ENCODE measurements at regions not wholly inside any gene's neighbourhood (a gene's known extent, or its start where the extent isn't known, plus 50 kb on each side); places are given as distances from the start of the nearest gene placed in this dataset.
"Not testable (repeated sequence)": the region's sequence is repeated elsewhere in the genome, so short reads cannot be mapped to it uniquely, and the experiment has no call there.

GRCh38 chr18:25503567-25504081 is 151.7 kb upstream of the ZNF521 start:
- H3K9me3 Mint-ChIP-seq (ENCODE audit: low read depth): no peaks in the 10 kb centered on the region
- H3K4me3 Mint-ChIP-seq: no peak overlapping the region
- intact Hi-C loops (cut with DNase I, micrococcal nuclease): no loop called here
- H3K4me1 Mint-ChIP-seq: no peaks in the 10 kb centered on the region
- ATAC-seq: no peak
- no peak for DNase-seq
- ChIA-PET POLR2A (no interaction called here), CTCF (no interaction called here)
- no peaks in the 10 kb centered on the region for H3K36me3 Mint-ChIP-seq (ENCODE audit: low read depth)
- H3K27ac Mint-ChIP-seq: no peak overlapping the region
- H3K27me3 Mint-ChIP-seq: peaks cover 3% of the 10 kb centered on the region

DNA sequence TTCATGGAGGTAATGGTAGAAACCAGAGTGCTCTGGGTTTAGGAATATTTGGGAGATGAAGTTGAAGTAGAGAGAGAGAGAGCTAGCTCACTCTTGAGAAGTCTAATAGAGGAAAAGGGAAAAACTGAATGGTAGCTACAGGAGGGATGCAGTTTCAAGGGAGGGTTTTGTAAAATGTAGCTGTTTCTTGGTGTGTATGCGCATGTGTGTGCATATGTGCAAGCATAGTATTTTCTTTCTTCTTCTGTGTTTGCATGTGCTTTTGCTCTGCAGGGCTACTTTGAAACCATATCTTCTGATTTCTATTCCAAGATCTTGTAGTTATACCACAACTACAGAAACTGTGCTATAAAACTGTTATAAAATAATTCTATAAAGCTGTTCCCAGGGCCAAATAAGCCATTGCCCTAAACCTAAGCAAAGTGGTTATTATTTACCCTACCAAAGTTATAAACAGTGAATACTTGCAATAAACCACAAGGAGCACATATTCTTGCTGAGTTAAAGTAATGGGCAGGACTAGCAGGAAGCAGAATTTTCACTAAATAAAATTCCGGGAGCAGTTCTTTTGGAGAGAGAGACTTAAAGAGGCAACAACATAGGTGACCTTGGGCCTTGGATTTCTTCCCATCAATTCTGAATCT is 145.3 kb upstream of the ZNF521 start:
- ChIA-PET POLR2A (no interaction called here), CTCF (no interaction called here)
- no peaks in the 10 kb centered on the region for H3K4me1 Mint-ChIP-seq
- DNase-seq: no peak
- no peaks in the 10 kb centered on the region for H3K9me3 Mint-ChIP-seq (ENCODE audit: low read depth)
- H3K4me3 Mint-ChIP-seq: no peak overlapping the region
- H3K27me3 Mint-ChIP-seq: peaks cover 7% of the 10 kb centered on the region
- intact Hi-C loops (cut with DNase I, micrococcal nuclease): no loop called here
- no peak overlapping the region for H3K27ac Mint-ChIP-seq
- H3K36me3 Mint-ChIP-seq (ENCODE audit: low read depth): no peaks in the 10 kb centered on the region
- no peak for ATAC-seq

DNA sequence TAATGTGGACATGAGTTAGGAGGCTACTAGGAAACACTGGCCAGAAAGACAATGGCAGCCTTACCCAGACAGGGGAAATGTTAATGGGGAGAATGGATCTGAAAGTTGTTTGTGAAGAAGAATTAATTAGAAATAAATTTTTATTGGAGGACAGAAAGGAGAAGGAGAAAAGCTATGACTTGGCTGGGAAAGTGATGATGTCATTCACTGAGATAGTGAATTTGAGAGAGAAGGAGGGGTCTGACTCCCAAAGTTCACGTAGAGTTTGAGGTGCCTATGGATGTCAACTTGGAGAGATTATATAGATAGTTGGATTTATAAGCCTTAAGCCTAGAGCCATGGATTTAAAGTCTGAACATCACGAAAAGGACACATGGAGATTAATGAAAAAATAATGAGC is 144.6 kb upstream of the ZNF521 start:
- Mint-ChIP-seq H3K27me3 (peaks cover 7% of the 10 kb centered on the region), H3K9me3 (ENCODE audit: low read depth) (no peaks in the 10 kb centered on the region), H3K4me3 (no peak overlapping the region), H3K4me1 (no peaks in the 10 kb centered on the region), H3K36me3 (ENCODE audit: low read depth) (no peaks in the 10 kb centered on the region), H3K27ac (no peak overlapping the region)
- DNase-seq: no peak
- ChIA-PET CTCF (interaction anchor here (0.7 kb wide), 1 partner anchor 400 kb away, joined by 3 read pairs; no protein-coding TSS in a partner anchor), POLR2A (no interaction called here)
- no peak for ATAC-seq
- intact Hi-C loops (cut with DNase I, micrococcal nuclease): no loop called here

DNA sequence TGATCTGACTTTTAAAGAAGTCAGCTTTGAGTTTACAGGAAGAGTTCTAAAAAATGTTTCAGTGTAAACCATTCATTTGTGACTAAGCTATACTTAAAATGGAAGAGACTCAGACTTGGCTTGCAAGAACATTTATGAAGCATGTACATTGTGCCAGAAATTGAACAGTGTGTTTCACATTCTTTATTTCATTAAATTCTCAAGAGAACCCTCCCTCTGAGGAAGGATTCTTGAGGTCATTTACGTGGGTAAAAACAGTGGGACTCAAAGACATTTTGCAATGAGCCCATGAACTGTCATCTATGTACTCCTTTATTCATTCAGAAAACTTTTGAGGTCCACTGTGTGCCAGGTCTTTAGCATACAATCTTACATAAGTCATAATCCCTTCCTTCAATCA is 143.6 kb upstream of the ZNF521 start:
- H3K9me3 Mint-ChIP-seq (ENCODE audit: low read depth): no peaks in the 10 kb centered on the region

DNA sequence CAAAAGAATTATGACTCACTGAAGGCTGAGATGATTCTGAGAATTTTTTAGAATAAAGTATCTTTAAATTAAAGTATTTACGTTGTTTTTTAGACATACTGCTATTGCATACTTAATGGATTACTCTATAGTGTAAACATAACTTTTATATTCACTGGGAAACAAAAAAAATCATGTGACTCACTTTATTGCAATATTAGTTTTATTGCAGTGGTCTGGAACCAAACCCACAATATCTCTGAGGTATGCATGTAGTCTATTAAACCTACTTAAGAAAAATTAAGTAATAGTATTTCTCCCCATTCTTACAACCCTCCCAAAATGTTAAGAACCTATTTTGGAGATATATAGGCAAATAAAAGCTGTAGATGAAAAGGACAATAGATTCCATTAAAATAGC is 142.9 kb upstream of the ZNF521 start:
- Mint-ChIP-seq H3K36me3 (ENCODE audit: low read depth) (no peaks in the 10 kb centered on the region), H3K4me1 (no peaks in the 10 kb centered on the region), H3K9me3 (ENCODE audit: low read depth) (no peaks in the 10 kb centered on the region), H3K4me3 (no peak overlapping the region), H3K27me3 (peaks cover 7% of the 10 kb centered on the region), H3K27ac (no peak overlapping the region)
- POLR2A ChIA-PET: no interaction called here
- ATAC-seq (no peak), DNase-seq (no peak)
- intact Hi-C loops (cut with DNase I, micrococcal nuclease): no loop called here
- CTCF ChIA-PET: no interaction called here

More for the DNA sequence above, 143.6 kb upstream of the ZNF521 start:
- ChIA-PET CTCF (no interaction called here), POLR2A (no interaction called here)
- DNase-seq (no peak), ATAC-seq (no peak)
- H3K4me1 Mint-ChIP-seq: no peaks in the 10 kb centered on the region
- peaks cover 7% of the 10 kb centered on the region for H3K27me3 Mint-ChIP-seq
- no peak overlapping the region for H3K4me3 Mint-ChIP-seq
- no peaks in the 10 kb centered on the region for H3K36me3 Mint-ChIP-seq (ENCODE audit: low read depth)
- no peak overlapping the region for H3K27ac Mint-ChIP-seq
- intact Hi-C loops (cut with DNase I, micrococcal nuclease): no loop called here

DNA sequence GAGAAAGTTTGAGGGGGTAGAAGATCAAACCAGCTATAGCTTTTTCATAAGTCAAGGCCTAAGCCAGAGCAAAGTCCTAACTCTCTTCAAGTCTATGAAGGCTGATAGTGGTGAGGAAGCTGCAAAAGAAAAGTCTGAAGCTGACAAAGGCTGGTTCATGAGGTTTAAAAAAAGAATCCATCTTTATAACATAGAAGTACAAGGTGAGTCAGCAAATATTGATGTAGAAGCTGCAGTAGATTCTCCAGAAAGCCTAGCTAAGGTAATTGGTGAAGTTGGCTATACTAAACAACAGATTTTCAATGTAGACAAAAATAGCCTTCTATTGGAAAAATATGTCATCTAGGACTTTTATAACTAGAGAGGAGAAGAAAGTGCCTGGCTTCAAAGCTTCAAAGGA is 141.4 kb upstream of the ZNF521 start:
- H3K4me3 Mint-ChIP-seq: no peak overlapping the region

DNA sequence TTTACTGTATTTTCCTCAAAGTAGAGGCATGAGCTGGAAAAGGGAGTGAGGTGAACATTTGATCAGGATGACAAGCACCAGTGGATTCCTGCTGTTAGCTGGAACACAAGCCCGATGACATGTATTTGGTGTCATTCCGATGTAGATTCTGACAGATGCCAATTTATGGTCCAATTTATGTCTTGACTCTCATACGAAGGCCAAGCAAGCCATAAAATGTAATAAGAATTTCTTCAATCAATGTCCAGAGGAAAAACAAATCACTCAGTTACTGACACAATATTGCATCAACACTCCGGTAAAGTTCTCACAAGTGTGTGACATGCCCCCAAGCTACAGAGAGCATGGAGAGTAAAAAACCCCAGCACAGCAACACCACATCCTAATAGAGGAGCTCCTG is 138.3 kb upstream of the ZNF521 start:
- H3K27me3 Mint-ChIP-seq: no peaks in the 10 kb centered on the region
- no peak overlapping the region for H3K27ac Mint-ChIP-seq
- H3K4me1 Mint-ChIP-seq: no peaks in the 10 kb centered on the region
- intact Hi-C loops (cut with DNase I, micrococcal nuclease): no loop called here
- ATAC-seq (no peak), DNase-seq (no peak)
- CTCF ChIA-PET: no interaction called here
- no peaks in the 10 kb centered on the region for H3K36me3 Mint-ChIP-seq (ENCODE audit: low read depth)
- POLR2A ChIA-PET: no interaction called here
- H3K4me3 Mint-ChIP-seq: no peak overlapping the region
- peaks cover 3% of the 10 kb centered on the region for H3K9me3 Mint-ChIP-seq (ENCODE audit: low read depth)

More for the DNA sequence above, 141.4 kb upstream of the ZNF521 start:
- no peak for DNase-seq
- CTCF ChIA-PET: no interaction called here
- ATAC-seq: no peak
- Mint-ChIP-seq H3K4me1 (no peaks in the 10 kb centered on the region), H3K36me3 (ENCODE audit: low read depth) (no peaks in the 10 kb centered on the region), H3K27ac (no peak overlapping the region), H3K27me3 (peaks cover 7% of the 10 kb centered on the region), H3K9me3 (ENCODE audit: low read depth) (no peaks in the 10 kb centered on the region)
- POLR2A ChIA-PET: interaction anchor here (0.6 kb wide), 1 partner anchor 343 kb away, joined by 3 read pairs; no protein-coding TSS in a partner anchor
- intact Hi-C loops (cut with DNase I, micrococcal nuclease): no loop called here

DNA sequence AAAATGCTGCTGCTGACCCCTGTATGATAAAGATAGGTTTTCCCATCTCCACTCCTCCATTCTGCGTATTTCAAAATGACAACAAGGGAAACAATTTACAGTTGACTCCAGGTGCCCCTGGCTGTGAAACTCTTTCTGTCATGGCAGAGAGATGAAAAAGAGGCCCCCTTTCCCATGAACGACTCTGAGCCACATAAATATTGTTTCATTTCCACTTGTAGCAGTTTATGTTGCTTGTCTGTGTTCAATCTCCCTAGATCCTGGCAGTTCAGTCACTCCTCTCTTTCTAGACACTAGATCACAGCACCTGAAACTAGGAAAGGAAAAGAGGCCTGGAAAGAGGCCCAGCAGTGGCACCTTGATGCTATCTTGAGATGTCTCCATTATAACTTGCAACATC is 121.0 kb upstream of the ZNF521 start:
- Mint-ChIP-seq H3K4me1 (no peaks in the 10 kb centered on the region), H3K9me3 (ENCODE audit: low read depth) (peaks cover 2% of the 10 kb centered on the region), H3K27me3 (peaks cover 1% of the 10 kb centered on the region), H3K27ac (no peak overlapping the region), H3K4me3 (no peak overlapping the region), H3K36me3 (ENCODE audit: low read depth) (no peaks in the 10 kb centered on the region)
- POLR2A ChIA-PET: no interaction called here
- ATAC-seq (no peak), DNase-seq (no peak)
- intact Hi-C loops (cut with DNase I, micrococcal nuclease): no loop called here
- CTCF ChIA-PET: no interaction called here

GRCh38 chr18:25470756-25471524 is 119.0 kb upstream of the ZNF521 start:
- H3K9me3 Mint-ChIP-seq (ENCODE audit: low read depth); CTCF ChIA-PET; H3K4me3 Mint-ChIP-seq; H3K27me3 Mint-ChIP-seq; ATAC-seq; intact Hi-C loops (cut with DNase I, micrococcal nuclease); H3K4me1 Mint-ChIP-seq; POLR2A ChIA-PET; H3K36me3 Mint-ChIP-seq (ENCODE audit: low read depth); DNase-seq; H3K27ac Mint-ChIP-seq: not testable (repeated sequence)

GRCh38 chr18:25470062-25470461 is 118.1 kb upstream of the ZNF521 start:
- Mint-ChIP-seq H3K9me3 (ENCODE audit: low read depth) (no peaks in the 10 kb centered on the region), H3K27ac (no peak overlapping the region), H3K4me3 (no peak overlapping the region), H3K4me1 (no peaks in the 10 kb centered on the region), H3K27me3 (no peaks in the 10 kb centered on the region), H3K36me3 (ENCODE audit: low read depth) (no peaks in the 10 kb centered on the region)
- DNase-seq: no peak
- intact Hi-C loops (cut with DNase I, micrococcal nuclease): no loop called here
- ChIA-PET POLR2A (no interaction called here), CTCF (no interaction called here)
- ATAC-seq: no peak

GRCh38 chr18:25469489-25469888 is 117.5 kb upstream of the ZNF521 start:
- no peak for ATAC-seq
- H3K27me3 Mint-ChIP-seq: peaks cover 3% of the 10 kb centered on the region
- DNase-seq: no peak
- no peaks in the 10 kb centered on the region for H3K36me3 Mint-ChIP-seq (ENCODE audit: low read depth)
- POLR2A ChIA-PET: no interaction called here
- CTCF ChIA-PET: no interaction called here
- no peaks in the 10 kb centered on the region for H3K9me3 Mint-ChIP-seq (ENCODE audit: low read depth)
- intact Hi-C loops (cut with DNase I, micrococcal nuclease): no loop called here
- no peak overlapping the region for H3K27ac Mint-ChIP-seq
- no peak overlapping the region for H3K4me3 Mint-ChIP-seq
- no peaks in the 10 kb centered on the region for H3K4me1 Mint-ChIP-seq

- Mint-ChIP-seq H3K4me3 (no peak overlapping the region), H3K27ac (no peak overlapping the region), H3K27me3 (peaks cover 6% of the 10 kb centered on the region), H3K36me3 (ENCODE audit: low read depth) (no peaks in the 10 kb centered on the region), H3K9me3 (ENCODE audit: low read depth) (no peaks in the 10 kb centered on the region), H3K4me1 (no peaks in the 10 kb centered on the region)
- ATAC-seq: no peak
- ChIA-PET POLR2A (no interaction called here), CTCF (no interaction called here)
- no peak for DNase-seq
- intact Hi-C loops (cut with DNase I, micrococcal nuclease): no loop called here
Observed at GRCh38 chr18:25467226-25467987, 115.4 kb upstream of the ZNF521 start.

Measured in activated CD4-positive, alpha-beta T cell treated with anti-CD3 and anti-CD28 coated beads for 36 hours (primary cell).